Liver (tissue), 7 donors: ENCODE measurements at regions not wholly inside any gene's neighbourhood (a gene's known extent, or its start where the extent isn't known, plus 50 kb on each side); places are given as distances from the start of the nearest gene placed in this dataset.
A peak's percentile ranks its signal among the peaks of the same experiment; 100 is the strongest.

Experiments
- DNase-seq: peaks from one replicate; pipeline ENCODE4 v3.0.0-alpha.2; 2017; ENCODE audit warnings: low spot score
- H3K27ac ChIP-seq, 2 donors: one replicate each; pipeline ENCODE4 v1.7.0; 2013; ENCODE audit warnings: inconsistent platforms in 2 of 2, low read length in 2 of 2, control low read depth in 1 of 2, low read depth in 1 of 2, mild to moderate bottlenecking in 1 of 2
- H3K27me3 ChIP-seq, 4 donors: one replicate each; pipeline versions ENCODE4 v1.6.1 to v1.7.0; 2013; ENCODE audit warnings: low read length in 3 of 4, inconsistent platforms in 1 of 4, mild to moderate bottlenecking in 1 of 4, moderate library complexity in 1 of 4; ENCODE audit not compliant: control insufficient read depth in 4 of 4, insufficient read depth in 4 of 4
- H3K36me3 ChIP-seq, 4 donors: one replicate each; pipeline versions ENCODE4 v1.6.1 to v1.7.0; 2013; ENCODE audit warnings: low read length in 3 of 4, mild to moderate bottlenecking in 3 of 4, low read depth in 1 of 4, moderate library complexity in 1 of 4; ENCODE audit not compliant: control insufficient read depth in 4 of 4, insufficient read depth in 3 of 4
- H3K4me1 ChIP-seq, 4 donors: one replicate each; pipeline versions ENCODE4 v1.6.1 to v1.7.0; 2013; ENCODE audit warnings: low read length in 3 of 4, mild to moderate bottlenecking in 3 of 4, moderate library complexity in 1 of 4; ENCODE audit not compliant: control insufficient read depth in 4 of 4, insufficient read depth in 4 of 4
- H3K4me3 ChIP-seq, 3 donors: one replicate each; pipeline versions ENCODE4 v1.6.1 to v1.7.0; 2013; ENCODE audit warnings: low read length in 3 of 3, control low read depth in 1 of 3, low read depth in 1 of 3, mild to moderate bottlenecking in 1 of 3
- H3K9ac ChIP-seq, 2 donors: one replicate each; pipeline ENCODE4 v1.7.0; 2013; ENCODE audit warnings: low read length in 2 of 2, mild to moderate bottlenecking in 2 of 2, moderate library complexity in 2 of 2, control low read depth in 1 of 2, low read depth in 1 of 2
- H3K9me3 ChIP-seq, 4 donors: one replicate each; pipeline versions ENCODE4 v1.6.1 to v1.7.0; 2013; ENCODE audit warnings: low read length in 3 of 4; ENCODE audit not compliant: control insufficient read depth in 4 of 4
- ATF3 ChIP-seq: IDR thresholded peaks from 2 replicates; pipeline ENCODE4 v1.6.1; 2016; ENCODE audit warnings: antibody characterized with exemption
- FOXA1 ChIP-seq: IDR thresholded peaks from 2 replicates; pipeline ENCODE4 v1.6.1; 2016; ENCODE audit warnings: antibody characterized with exemption
- GABPA ChIP-seq, 2 donors: IDR thresholded peaks in 1 of 2; conservative IDR thresholded peaks in 1 of 2; 2 replicates each; pipeline ENCODE4 v1.6.1; 2016; ENCODE audit warnings: antibody characterized with exemption in 2 of 2, mild to moderate bottlenecking in 1 of 2, moderate library complexity in 1 of 2
- HNF4A ChIP-seq, 2 donors: conservative IDR thresholded peaks; 2 replicates each; pipeline ENCODE4 v1.6.1; 2016; ENCODE audit warnings: antibody characterized with exemption in 2 of 2, mild to moderate bottlenecking in 2 of 2
- HNF4G ChIP-seq: IDR thresholded peaks from 2 replicates; pipeline ENCODE4 v1.6.1; 2016; ENCODE audit warnings: antibody characterized with exemption
- JUND ChIP-seq, 2 donors: IDR thresholded peaks; 2 replicates each; pipeline ENCODE4 v1.6.1; 2016; ENCODE audit warnings: antibody characterized with exemption in 2 of 2
- MAX ChIP-seq: IDR thresholded peaks from 2 replicates; pipeline ENCODE4 v1.6.1; 2016; ENCODE audit warnings: antibody characterized with exemption
- NR2F2 ChIP-seq: IDR thresholded peaks from 2 replicates; pipeline ENCODE4 v1.6.1; 2016; ENCODE audit warnings: antibody characterized with exemption
- RXRA ChIP-seq, 2 donors: IDR thresholded peaks; 2 replicates each; pipeline ENCODE4 v1.6.1; 2017 to 2018; ENCODE audit warnings: antibody characterized with exemption in 2 of 2, mild to moderate bottlenecking in 1 of 2
- SP1 ChIP-seq: IDR thresholded peaks from 2 replicates; pipeline ENCODE4 v1.6.1; 2018; ENCODE audit warnings: antibody characterized with exemption, mild to moderate bottlenecking
- YY1 ChIP-seq: IDR thresholded peaks from 2 replicates; pipeline ENCODE4 v1.6.1; 2016; ENCODE audit warnings: antibody characterized with exemption, mild to moderate bottlenecking
- ZBTB33 ChIP-seq: IDR thresholded peaks from 2 replicates; pipeline ENCODE4 v1.6.1; 2016; ENCODE audit warnings: antibody characterized with exemption
- WGBS: extraction: QIAGEN DNeasy Blood & Tissue Kit; methylation state at CpG from one replicate; pipeline ENCODE4 v1.1.7; 2013; 5-methylcytosine and 5-hydroxymethylcytosine counted together
- TF ChIP-seq, protein P1 (sequence below): IDR thresholded peaks from 2 replicates; pipeline ENCODE4 v1.6.1; 2016; ENCODE audit warnings: antibody characterized with exemption, mild to moderate bottlenecking
- donor health status: healthy.
- donor health status: healthy.
- donor health status: healthy.
- donor health status: healthy.

GRCh38 chr2:237191714-237192081, 106.0 kb downstream of the COPS8 start:
- 71% methylated on average over 8 of the region's 8 CpGs for WGBS
- H3K36me3 ChIP-seq = no peaks in the 10 kb centered on the region
- no peaks in the 10 kb centered on the region for H3K4me1 ChIP-seq
- no peak overlapping the region for H3K9ac ChIP-seq
- DNase-seq = no peak
- no peaks in the 10 kb centered on the region for H3K27me3 ChIP-seq
- no peaks in the 10 kb centered on the region for H3K9me3 ChIP-seq
- H3K27ac ChIP-seq = peak overlapping the region in 1 of 2 donors; percentile 0
- TF ChIP-seq YY1 (no peak), GABPA (IDR thresholded peaks at IDR 0.05 in 1 of 2, conservative IDR thresholded peaks at IDR 0.05 in 1 of 2) (no peak), RXRA (IDR thresholded peaks at IDR 0.05) (no peak), ATF3 (no peak), HNF4G (no peak), HNF4A (conservative IDR thresholded peaks at IDR 0.05) (no peak), MAX (no peak), ZBTB33 (no peak), SP1 (no peak), JUND (IDR thresholded peaks at IDR 0.05) (no peak)
- no peak overlapping the region for H3K4me3 ChIP-seq

GRCh38 chr2:237192881-237193280, 107.2 kb downstream of the COPS8 start:
- no peaks in the 10 kb centered on the region for H3K36me3 ChIP-seq
- H3K4me1 ChIP-seq = no peaks in the 10 kb centered on the region
- no peaks in the 10 kb centered on the region for H3K27me3 ChIP-seq
- 89% methylated on average over 8 of the region's 8 CpGs for WGBS
- no peak overlapping the region for H3K27ac ChIP-seq
- H3K9me3 ChIP-seq = no peaks in the 10 kb centered on the region
- no peak for DNase-seq
- H3K4me3 ChIP-seq = no peak overlapping the region
- TF ChIP-seq, protein P1, sequence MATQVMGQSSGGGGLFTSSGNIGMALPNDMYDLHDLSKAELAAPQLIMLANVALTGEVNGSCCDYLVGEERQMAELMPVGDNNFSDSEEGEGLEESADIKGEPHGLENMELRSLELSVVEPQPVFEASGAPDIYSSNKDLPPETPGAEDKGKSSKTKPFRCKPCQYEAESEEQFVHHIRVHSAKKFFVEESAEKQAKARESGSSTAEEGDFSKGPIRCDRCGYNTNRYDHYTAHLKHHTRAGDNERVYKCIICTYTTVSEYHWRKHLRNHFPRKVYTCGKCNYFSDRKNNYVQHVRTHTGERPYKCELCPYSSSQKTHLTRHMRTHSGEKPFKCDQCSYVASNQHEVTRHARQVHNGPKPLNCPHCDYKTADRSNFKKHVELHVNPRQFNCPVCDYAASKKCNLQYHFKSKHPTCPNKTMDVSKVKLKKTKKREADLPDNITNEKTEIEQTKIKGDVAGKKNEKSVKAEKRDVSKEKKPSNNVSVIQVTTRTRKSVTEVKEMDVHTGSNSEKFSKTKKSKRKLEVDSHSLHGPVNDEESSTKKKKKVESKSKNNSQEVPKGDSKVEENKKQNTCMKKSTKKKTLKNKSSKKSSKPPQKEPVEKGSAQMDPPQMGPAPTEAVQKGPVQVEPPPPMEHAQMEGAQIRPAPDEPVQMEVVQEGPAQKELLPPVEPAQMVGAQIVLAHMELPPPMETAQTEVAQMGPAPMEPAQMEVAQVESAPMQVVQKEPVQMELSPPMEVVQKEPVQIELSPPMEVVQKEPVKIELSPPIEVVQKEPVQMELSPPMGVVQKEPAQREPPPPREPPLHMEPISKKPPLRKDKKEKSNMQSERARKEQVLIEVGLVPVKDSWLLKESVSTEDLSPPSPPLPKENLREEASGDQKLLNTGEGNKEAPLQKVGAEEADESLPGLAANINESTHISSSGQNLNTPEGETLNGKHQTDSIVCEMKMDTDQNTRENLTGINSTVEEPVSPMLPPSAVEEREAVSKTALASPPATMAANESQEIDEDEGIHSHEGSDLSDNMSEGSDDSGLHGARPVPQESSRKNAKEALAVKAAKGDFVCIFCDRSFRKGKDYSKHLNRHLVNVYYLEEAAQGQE = no peak
- TF ChIP-seq MAX = no peak
- TF ChIP-seq JUND (IDR thresholded peaks at IDR 0.05) = no peak
- no peak for TF ChIP-seq FOXA1
- TF ChIP-seq NR2F2 = no peak
- no peak for TF ChIP-seq SP1
- TF ChIP-seq RXRA (IDR thresholded peaks at IDR 0.05) = no peak
- H3K9ac ChIP-seq = no peak overlapping the region

DNA sequence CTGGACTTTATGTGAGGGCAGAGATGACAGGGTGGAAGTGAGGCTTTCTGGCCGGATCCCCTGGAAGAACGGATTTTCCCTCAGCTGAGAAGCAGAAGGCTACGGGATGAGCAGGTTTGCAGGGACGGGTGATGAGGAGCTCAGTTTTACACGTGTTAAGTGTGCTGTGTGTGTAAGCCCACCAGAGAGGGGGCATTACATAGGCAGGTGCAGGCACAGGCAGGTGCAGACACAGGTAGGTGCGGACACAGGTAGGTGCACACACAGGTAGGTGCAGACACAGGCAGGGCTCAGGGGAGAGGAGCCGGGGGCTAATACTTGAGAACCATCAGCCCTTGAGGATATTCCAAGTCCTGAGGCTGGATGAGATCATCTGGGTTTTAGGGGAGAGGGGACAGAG, 107.7 kb downstream of the COPS8 start:
- Histone ChIP-seq H3K36me3 (no peaks in the 10 kb centered on the region), H3K4me1 (no peaks in the 10 kb centered on the region), H3K27me3 (no peaks in the 10 kb centered on the region), H3K4me3 (no peak overlapping the region), H3K9ac (no peak overlapping the region), H3K9me3 (no peaks in the 10 kb centered on the region), H3K27ac (no peak overlapping the region)
- TF ChIP-seq NR2F2 = no peak
- no peak for TF ChIP-seq HNF4G
- TF ChIP-seq FOXA1 = no peak
- DNase-seq = no peak
- WGBS = 89% methylated on average over 7 of the region's 7 CpGs
